HEK293 (cell line): ENCODE measurements at regions not wholly inside any gene's neighbourhood (a gene's known extent, or its start where the extent isn't known, plus 50 kb on each side); places are given as distances from the start of the nearest gene placed in this dataset.

ENCODE experiments used
- CTCF ChIA-PET: fragments of 350-600 bp; formaldehyde crosslinking; extraction: SDS; loops from one replicate; lab custom pipeline; 2021; ENCODE audit warnings: antibody characterized with exemption; lab: Yijun Ruan, JAX
- POLR2A ChIA-PET: fragments of 300-600 bp; formaldehyde crosslinking; extraction: SDS; loops from one replicate; lab custom pipeline; 2020; ENCODE audit warnings: antibody characterized with exemption, inconsistent platforms; lab: Yijun Ruan, JAX
- H3K27ac ChIP-seq: fragments of 200-500 bp; sonication (Bioruptor generic); 2 replicates; pipeline ENCODE4 v1.5.1; 2014; ENCODE audit warnings: low read depth, low read length, control low read depth, inconsistent platforms; ENCODE audit errors: extremely low read depth
- H3K36me3 ChIP-seq, 2 experiments: fragments of 200-500 bp in 1 of 2; sonication (Bioruptor generic) in 1 of 2; 1 replicate in 1 of 2; 2 replicates in 1 of 2; pipeline ENCODE4 v1.5.1; 2014 to 2017; ENCODE audit warnings: inconsistent platforms in 2 of 2, low read length in 2 of 2; ENCODE audit not compliant: control insufficient read depth in 2 of 2, insufficient read depth in 1 of 2
- H3K4me1 ChIP-seq: fragments of 200-500 bp; sonication (Bioruptor generic); 2 replicates; pipeline ENCODE4 v1.5.1; 2014; ENCODE audit warnings: mild to moderate bottlenecking, low read length, inconsistent platforms; ENCODE audit not compliant: control insufficient read depth, insufficient read depth
- H3K4me3 ChIP-seq: 2 replicates; pipeline ENCODE4 v1.5.1; 2011; ENCODE audit warnings: low read depth, mild to moderate bottlenecking, control low read depth, low read length, moderate library complexity
- H3K9me3 ChIP-seq: fragments of 200-500 bp; sonication (Bioruptor generic); 2 replicates; pipeline ENCODE4 v1.5.1; 2014; ENCODE audit warnings: low read depth, low read length, inconsistent platforms; ENCODE audit not compliant: control insufficient read depth, insufficient read depth
- GLI4 ChIP-seq: fragments of 450-650 bp; formaldehyde crosslinking; IDR thresholded peaks from 2 replicates; pipeline ENCODE4 v1.5.1; 2016; ENCODE audit warnings: missing biosample characterization, missing genetic modification characterization
- GLIS2 ChIP-seq: fragments of 450-650 bp; formaldehyde crosslinking; IDR thresholded peaks from 2 replicates; pipeline ENCODE4 v1.5.1; 2016; ENCODE audit warnings: missing biosample characterization, missing genetic modification characterization
- HIC1 ChIP-seq: fragments of 450-650 bp; formaldehyde crosslinking; IDR thresholded peaks from 2 replicates; pipeline ENCODE4 v1.5.1; 2016; ENCODE audit warnings: missing biosample characterization, missing genetic modification characterization
- INSM2 ChIP-seq: fragments of 450-650 bp; formaldehyde crosslinking; IDR thresholded peaks from 2 replicates; pipeline ENCODE4 v1.5.1; 2016; ENCODE audit warnings: missing biosample characterization, missing genetic modification characterization
- KLF1 ChIP-seq: fragments of 450-650 bp; formaldehyde crosslinking; IDR thresholded peaks from 2 replicates; pipeline ENCODE4 v1.5.1; 2016; ENCODE audit warnings: missing biosample characterization, missing genetic modification characterization
- KLF9 ChIP-seq: fragments of 450-650 bp; formaldehyde crosslinking; IDR thresholded peaks from 2 replicates; pipeline ENCODE4 v1.5.1; 2016; ENCODE audit warnings: missing biosample characterization, missing genetic modification characterization, low read depth
- PRDM10 ChIP-seq: fragments of 450-650 bp; formaldehyde crosslinking; IDR thresholded peaks from 2 replicates; pipeline ENCODE4 v1.5.1; 2016; ENCODE audit warnings: missing biosample characterization, missing genetic modification characterization
- SP7 ChIP-seq: fragments of 450-650 bp; formaldehyde crosslinking; IDR thresholded peaks from 2 replicates; pipeline ENCODE4 v1.5.1; 2016; ENCODE audit warnings: missing biosample characterization, missing genetic modification characterization
- TCF7L2 ChIP-seq: IDR thresholded peaks from 2 replicates; pipeline ENCODE4 v1.6.1; 2011; ENCODE audit warnings: low read depth, mild to moderate bottlenecking, inconsistent platforms, low read length, moderate library complexity, borderline replicate concordance
- ZBTB48 ChIP-seq: fragments of 450-650 bp; formaldehyde crosslinking; IDR thresholded peaks from 2 replicates; pipeline ENCODE4 v1.5.1; 2016; ENCODE audit warnings: missing biosample characterization, missing genetic modification characterization
- ZBTB8A ChIP-seq: fragments of 450-650 bp; formaldehyde crosslinking; IDR thresholded peaks from 2 replicates; pipeline ENCODE4 v1.5.1; 2016; ENCODE audit warnings: missing biosample characterization, missing genetic modification characterization
- ZNF10 ChIP-seq: fragments of 450-650 bp; formaldehyde crosslinking; IDR thresholded peaks from 2 replicates; pipeline ENCODE4 v1.5.1; 2017; ENCODE audit warnings: missing biosample characterization, missing genetic modification characterization
- ZNF112 ChIP-seq: fragments of 450-650 bp; formaldehyde crosslinking; IDR thresholded peaks from 2 replicates; pipeline ENCODE4 v1.5.0; 2017; ENCODE audit warnings: missing biosample characterization, missing genetic modification characterization
- ZNF223 ChIP-seq: fragments of 450-650 bp; formaldehyde crosslinking; IDR thresholded peaks from 2 replicates; pipeline ENCODE4 v1.5.1; 2016; ENCODE audit warnings: missing biosample characterization, missing genetic modification characterization
- ZNF239 ChIP-seq: fragments of 450-650 bp; formaldehyde crosslinking; IDR thresholded peaks from 2 replicates; pipeline ENCODE4 v1.5.1; 2016; ENCODE audit warnings: missing biosample characterization, missing genetic modification characterization
- ZNF24 ChIP-seq: fragments of 450-650 bp; formaldehyde crosslinking; IDR thresholded peaks from 2 replicates; pipeline ENCODE4 v1.5.1; 2016; ENCODE audit warnings: missing biosample characterization, missing genetic modification characterization
- ZNF274 ChIP-seq, 2 experiments: fragments of 200-500 bp in 1 of 2; fragments of 450-650 bp in 1 of 2; sonication (Bioruptor generic) in 1 of 2; formaldehyde crosslinking in 1 of 2; IDR thresholded peaks; 2 replicates each; pipeline versions ENCODE4 v1.5.1 to v1.6.1; 2014 to 2016; ENCODE audit warnings: borderline replicate concordance in 1 of 2, inconsistent platforms in 1 of 2, low read length in 1 of 2, missing biosample characterization in 1 of 2, missing genetic modification characterization in 1 of 2
- ZNF488 ChIP-seq: fragments of 450-650 bp; formaldehyde crosslinking; IDR thresholded peaks from 2 replicates; pipeline ENCODE4 v1.5.1; 2016; ENCODE audit warnings: missing biosample characterization, missing genetic modification characterization
- ZNF548 ChIP-seq: fragments of 450-650 bp; formaldehyde crosslinking; IDR thresholded peaks from 2 replicates; pipeline ENCODE4 v1.5.1; 2016; ENCODE audit warnings: missing biosample characterization, missing genetic modification characterization
- ZNF626 ChIP-seq: fragments of 450-650 bp; sonication (Bioruptor Pico); formaldehyde crosslinking; IDR thresholded peaks from 2 replicates; pipeline ENCODE4 v1.5.1; 2018; ENCODE audit warnings: missing biosample characterization, missing genetic modification characterization, inconsistent platforms
- ZNF776 ChIP-seq: fragments of 450-650 bp; formaldehyde crosslinking; IDR thresholded peaks from 2 replicates; pipeline ENCODE4 v1.5.0; 2017; ENCODE audit warnings: missing biosample characterization, missing genetic modification characterization, borderline replicate concordance
- ZNF777 ChIP-seq: fragments of 450-650 bp; formaldehyde crosslinking; IDR thresholded peaks from 2 replicates; pipeline ENCODE4 v1.5.1; 2017; ENCODE audit warnings: missing biosample characterization, missing genetic modification characterization, borderline replicate concordance
- ZSCAN30 ChIP-seq: fragments of 450-650 bp; IDR thresholded peaks from 2 replicates; pipeline ENCODE4 v1.5.1; 2018; ENCODE audit warnings: missing biosample characterization, mild to moderate bottlenecking, missing genetic modification characterization, moderate library complexity

GRCh38 chr1:198047913-198048312 is 108.9 kb upstream of the NEK7 start (continued):
- TF ChIP-seq ZBTB48 (no peak), INSM2 (tag by site-specific recombination) (no peak), TCF7L2 (no peak), ZNF112 (no peak), ZSCAN30 (tag by site-specific recombination) (no peak)

- no peak for TF ChIP-seq ZNF239 (tag by site-specific recombination)
- TF ChIP-seq ZNF10 (tag by site-specific recombination), result no peak
- no peak for TF ChIP-seq ZNF24 (tag by site-specific recombination)
- no peak for TF ChIP-seq ZNF626 (tag by site-specific recombination)
- TF ChIP-seq ZNF776 (tag by site-specific recombination), result no peak
- TF ChIP-seq HIC1, result no peak
- TF ChIP-seq ZNF548 (tag by site-specific recombination), result no peak
- no peak for TF ChIP-seq GLI4 (tag by site-specific recombination)
- no peak overlapping the region for H3K27ac ChIP-seq
- H3K4me3 ChIP-seq, result no peak overlapping the region
- no peaks in the 10 kb centered on the region for H3K9me3 ChIP-seq
- no peaks in the 10 kb centered on the region for H3K36me3 ChIP-seq
- no peaks in the 10 kb centered on the region for H3K4me1 ChIP-seq
- ChIA-PET CTCF (interaction anchor here (0.5 to 1.2 kb wide), 2 partner anchors 18 to 186 kb away, joined by 3 to 4 read pairs; no protein-coding TSS in a partner anchor), POLR2A (no interaction called here)
Observed at GRCh38 chr1:198054510-198054909, 102.3 kb upstream of the NEK7 start.

GRCh38 chr1:198056255-198056654 is 100.5 kb upstream of the NEK7 start:
- no peak overlapping the region for H3K27ac ChIP-seq
- H3K4me3 ChIP-seq, result no peak overlapping the region
- no peaks in the 10 kb centered on the region for H3K9me3 ChIP-seq
- H3K4me1 ChIP-seq, result no peaks in the 10 kb centered on the region
- TF ChIP-seq ZNF777 (tag by site-specific recombination) (no peak), ZNF548 (tag by site-specific recombination) (no peak)
- TF ChIP-seq, all 188 proteins: peak for 0
- CTCF ChIA-PET, result no interaction called here
- POLR2A ChIA-PET, result no interaction called here
- no peaks in the 10 kb centered on the region for H3K36me3 ChIP-seq

GRCh38 chr1:198064181-198064580 is 92.6 kb upstream of the NEK7 start:
- Histone ChIP-seq H3K4me1 (no peaks in the 10 kb centered on the region), H3K27ac (no peak overlapping the region), H3K4me3 (no peak overlapping the region), H3K36me3 (no peaks in the 10 kb centered on the region), H3K9me3 (no peaks in the 10 kb centered on the region)
- CTCF ChIA-PET, result interaction anchor here (0.6 kb wide), 1 partner anchor 668 kb away, joined by 4 read pairs; no protein-coding TSS in a partner anchor
- POLR2A ChIA-PET, result no interaction called here
- TF ChIP-seq ZNF223 (tag by site-specific recombination), result no peak
- TF ChIP-seq KLF1, result no peak
- TF ChIP-seq KLF9, result no peak
- no peak for TF ChIP-seq PRDM10 (tag by site-specific recombination)
- no peak for TF ChIP-seq GLIS2 (tag by site-specific recombination)
- no peak for TF ChIP-seq ZNF488 (tag by site-specific recombination)
- no peak for TF ChIP-seq ZNF274 (IDR thresholded peaks at IDR 0.05; ENCODE audit: low read length)
- TF ChIP-seq ZNF274 (tag by site-specific recombination; IDR thresholded peaks at IDR 0.05; ENCODE audit: borderline replicate concordance), result no peak
- no peak for TF ChIP-seq SP7
- no peak for TF ChIP-seq ZBTB8A (tag by site-specific recombination)
